GM12878 (cell line): ENCODE measurements at regions not wholly inside any gene's neighbourhood (a gene's known extent, or its start where the extent isn't known, plus 50 kb on each side); places are given as distances from the start of the nearest gene placed in this dataset.

Source experiments
- ATAC-seq: fragments of 200-7000 bp; cut with Tn5 transposase; 3 replicates; pipeline ENCODE4 v1.9.1; 2020; ENCODE audit warnings: mild to moderate bottlenecking, moderate library complexity
- BruUV-seq: library from RNA; stranded (reverse); fragments of 400-500 nt; replicated peaks from 2 replicates; lab custom pipeline; 2021; lab: Mats Ljungman, UMichigan
- CTCF ChIA-PET: fragments of 300-600 bp; sonication (Branson Sonifier 250); formaldehyde crosslinking; extraction: SDS; loops from one replicate; lab custom pipeline; 2021; ENCODE audit warnings: inconsistent platforms; lab: Yijun Ruan, JAX
- POLR2A ChIA-PET: fragments of 350-600 bp; formaldehyde crosslinking; extraction: SDS; loops from one replicate; lab custom pipeline; 2021; ENCODE audit warnings: inconsistent platforms; lab: Charles Lee
- RAD21 ChIA-PET: fragments of 300-600 bp; sonication (Branson Sonifier 250); formaldehyde crosslinking; loops from one replicate; lab custom pipeline; 2023; ENCODE audit warnings: antibody characterized with exemption; ENCODE audit not compliant: unreplicated experiment; lab: Charles Lee
- SMC1A ChIA-PET: fragments of 300-600 bp; sonication (Branson Sonifier 250); formaldehyde crosslinking; loops from one replicate; lab custom pipeline; 2023; ENCODE audit not compliant: unreplicated experiment, uncharacterized antibody; lab: Charles Lee
- DNase-seq: peaks from one replicate; pipeline ENCODE4 v3.0.0-alpha.2; 2011; ENCODE audit warnings: low read depth, low spot score
- FAIRE-seq: peaks from 3 replicates; lab custom pipeline; 2011; peaks lifted over from hg19 to GRCh38; lab: Jason Lieb, UNC
- H2AFZ ChIP-seq: 2 replicates; pipeline ENCODE4 v1.6.0; 2011; ENCODE audit warnings: low read depth, low read length, control low read depth; ENCODE audit not compliant: control insufficient read depth
- H3K27ac ChIP-seq: 2 replicates; pipeline ENCODE4 v1.5.1; 2011; ENCODE audit warnings: control low read depth; ENCODE audit not compliant: control insufficient read depth, insufficient read depth
- H3K27me3 ChIP-seq, 2 experiments: replicated peaks in 1 of 2; 2 replicates each; pipeline versions ENCODE4 v1.6.0 to v1.6.1; 2011; ENCODE audit warnings: low read length in 1 of 2; ENCODE audit not compliant: control insufficient read depth in 2 of 2, insufficient read depth in 2 of 2
- H3K36me3 ChIP-seq, 2 experiments: 2 replicates each; pipeline ENCODE4 v1.5.1; 2011; ENCODE audit warnings: low read length in 1 of 2; ENCODE audit not compliant: control insufficient read depth in 2 of 2, insufficient read depth in 2 of 2
- H3K4me1 ChIP-seq: 2 replicates; pipeline ENCODE4 v1.6.1; 2011; ENCODE audit warnings: mild to moderate bottlenecking, low read length, moderate library complexity, mixed read lengths; ENCODE audit not compliant: control insufficient read depth, insufficient read depth
- H3K4me2 ChIP-seq: 2 replicates; pipeline ENCODE4 v1.6.0; 2011; ENCODE audit warnings: control low read depth; ENCODE audit not compliant: control insufficient read depth, insufficient read depth
- H3K4me3 ChIP-seq: fragments of 200-600 bp; sonication (generic); 2 replicates; pipeline ENCODE4 v1.5.1; 2016
- H3K79me2 ChIP-seq: 2 replicates; pipeline ENCODE4 v1.6.0; 2011; ENCODE audit warnings: low read length; ENCODE audit not compliant: control insufficient read depth, insufficient read depth
- H3K9ac ChIP-seq: 2 replicates; pipeline ENCODE4 v1.8.0; 2011; ENCODE audit warnings: low read length, control low read depth, mixed read lengths; ENCODE audit not compliant: control insufficient read depth, insufficient read depth
- H3K9me3 ChIP-seq: replicated peaks from 3 replicates; pipeline ENCODE4 v1.5.1; 2011; ENCODE audit warnings: mild to moderate bottlenecking, low read length; ENCODE audit not compliant: control insufficient read depth, insufficient read depth
- H4K20me1 ChIP-seq: 2 replicates; pipeline ENCODE4 v1.6.0; 2011; ENCODE audit not compliant: control insufficient read depth, insufficient read depth
- CUX1 ChIP-seq: IDR thresholded peaks from 2 replicates; pipeline ENCODE4 v1.6.1; 2012; ENCODE audit warnings: improper control_type of control experiment, low read depth, low read length; ENCODE audit not compliant: insufficient replicate concordance
- E2F8 ChIP-seq: fragments of 450-650 bp; IDR thresholded peaks from 2 replicates; pipeline ENCODE4 v1.6.1; 2018; ENCODE audit warnings: mild to moderate bottlenecking, low read depth, moderate library complexity; ENCODE audit not compliant: partially characterized antibody
- HDGF ChIP-seq: fragments of 450-650 bp; IDR thresholded peaks from 2 replicates; pipeline ENCODE4 v1.6.1; 2016; ENCODE audit warnings: antibody characterized with exemption
- KAT2A ChIP-seq: conservative IDR thresholded peaks from 2 replicates; pipeline ENCODE4 v1.6.1; 2011; ENCODE audit warnings: low read depth, low read length; ENCODE audit not compliant: control insufficient read depth
- MYC ChIP-seq: IDR thresholded peaks from 2 replicates; pipeline ENCODE4 v1.6.1; 2011; ENCODE audit warnings: mild to moderate bottlenecking, low read length, moderate library complexity, inconsistent platforms; ENCODE audit not compliant: insufficient read depth, insufficient replicate concordance, insufficient read length, severe bottlenecking
- PKNOX1 ChIP-seq: fragments of 450-650 bp; IDR thresholded peaks from 2 replicates; pipeline ENCODE4 v1.6.1; 2016; ENCODE audit warnings: mild to moderate bottlenecking
- POU2F2 ChIP-seq: IDR thresholded peaks from 3 replicates; pipeline ENCODE4 v1.6.1; 2011; ENCODE audit warnings: low read depth, mild to moderate bottlenecking, low read length, borderline replicate concordance
- PRDM15 ChIP-seq: fragments of 450-650 bp; formaldehyde crosslinking; IDR thresholded peaks from 2 replicates; pipeline ENCODE4 v1.4.0; 2020; ENCODE audit warnings: mild to moderate bottlenecking, moderate library complexity
- RAD21 ChIP-seq: IDR thresholded peaks from 2 replicates; pipeline ENCODE4 v1.6.1; 2011; ENCODE audit warnings: mild to moderate bottlenecking, low read depth, low read length, moderate library complexity; ENCODE audit not compliant: insufficient read depth
- SMAD5 ChIP-seq: IDR thresholded peaks from 2 replicates; pipeline ENCODE4 v1.6.1; 2016; ENCODE audit warnings: antibody characterized with exemption, low read depth
- WGBS: methylation state at CpG from one replicate; pipeline ENCODE4 v1.1.6; 2016; ENCODE audit warnings: low lambda C conversion rate; ENCODE audit not compliant: insufficient replicate concordance, insufficient coverage; ENCODE audit errors: missing lambda C conversion rate; 5-methylcytosine and 5-hydroxymethylcytosine counted together
- in situ Hi-C: fragments of 300-500 bp; cut with MboI; formaldehyde crosslinking; loops from 9 replicates; pipeline ENCODE4 v1.14.3; 2018; ENCODE audit warnings: mixed read lengths
- intact Hi-C: fragments of 100-400 bp; cut with micrococcal nuclease; formaldehyde crosslinking; loops from one replicate; pipeline ENCODE4 v1.14.2; 2022; ENCODE audit not compliant: unreplicated experiment

GRCh38 chr22:27377501-27378295 lies 423.9 kb downstream of the MN1 start:
- WGBS, result 27% methylated on average over 17 of the region's 17 CpGs
- no peak overlapping the region for H3K27ac ChIP-seq
- FAIRE-seq, result no peak
- H4K20me1 ChIP-seq, result no peaks in the 10 kb centered on the region
- SMC1A ChIA-PET, result no interaction called here
- no peak overlapping the region for H2AFZ ChIP-seq
- H3K9ac ChIP-seq, result no peak overlapping the region
- no peaks in the 10 kb centered on the region for H3K9me3 ChIP-seq
- ATAC-seq, result no peak
- H3K4me3 ChIP-seq, result no peak overlapping the region
- intact Hi-C loops (no loop called here), in situ Hi-C loops (no loop called here)
- no TSS peak for BruUV-seq
- POLR2A ChIA-PET, result no interaction called here
- RAD21 ChIA-PET, result no interaction called here
- no peaks in the 10 kb centered on the region for H3K27me3 ChIP-seq
- no peak for DNase-seq
- no peak overlapping the region for H3K4me2 ChIP-seq
- H3K4me1 ChIP-seq, result no peaks in the 10 kb centered on the region
- H3K36me3 ChIP-seq, result no peaks in the 10 kb centered on the region
- no peaks in the 10 kb centered on the region for H3K79me2 ChIP-seq
- CTCF ChIA-PET, result no interaction called here
- TF ChIP-seq HDGF (no peak), POU2F2 (no peak), E2F8 (no peak), PRDM15 (no peak), CUX1 (no peak), MYC (no peak), KAT2A (no peak), PKNOX1 (no peak), RAD21 (no peak), SMAD5 (no peak)
